GM20431 (cell line): ENCODE measurements at regions not wholly inside any gene's neighbourhood (a gene's known extent, or its start where the extent isn't known, plus 50 kb on each side); places are given as distances from the start of the nearest gene placed in this dataset.

Experiments
- in situ Hi-C: fragments of 300-500 bp; cut with MseI, MboI; formaldehyde crosslinking; loops from one replicate; pipeline ENCODE4 v1.15.0; 2020; ENCODE audit warnings: low sequenced_read_pairs; ENCODE audit not compliant: unreplicated experiment

- in situ Hi-C loops, result no loop called here
Observed at GRCh38 chr13:47546391-47547225, 454.5 kb downstream of the SUCLA2 start.

GRCh38 chr13:47545201-47546024, 455.7 kb downstream of the SUCLA2 start:
- in situ Hi-C loops, result no loop called here

- in situ Hi-C loops, result no loop called here
Observed at GRCh38 chr13:47539317-47539716, 461.8 kb downstream of the SUCLA2 start.

- in situ Hi-C loops, result no loop called here
Observed at GRCh38 chr13:47523771-47524170, 477.3 kb downstream of the SUCLA2 start.

- in situ Hi-C loops, result no loop called here
Observed at GRCh38 chr13:47521890-47522487, 479.1 kb downstream of the SUCLA2 start.

GRCh38 chr13:47519626-47520025, 481.4 kb downstream of the SUCLA2 start:
- in situ Hi-C loops, result no loop called here

- in situ Hi-C loops, result no loop called here
Observed at GRCh38 chr13:47518530-47518929, 482.5 kb downstream of the SUCLA2 start.

GRCh38 chr13:47511647-47512046, 489.4 kb downstream of the SUCLA2 start:
- in situ Hi-C loops, result no loop called here

- in situ Hi-C loops, result no loop called here
Observed at GRCh38 chr13:47508527-47509228, 492.4 kb downstream of the SUCLA2 start.

GRCh38 chr13:47503475-47503874, 497.6 kb downstream of the SUCLA2 start:
- in situ Hi-C loops, result no loop called here

GRCh38 chr13:47502166-47502565, 498.9 kb downstream of the SUCLA2 start:
- in situ Hi-C loops, result no loop called here

GRCh38 chr13:47499358-47500150, 501.5 kb downstream of the SUCLA2 start:
- in situ Hi-C loops, result no loop called here

- in situ Hi-C loops, result no loop called here
Observed at GRCh38 chr13:47484548-47484947, 516.5 kb downstream of the SUCLA2 start.

GRCh38 chr13:47481536-47481935, 519.5 kb downstream of the SUCLA2 start:
- in situ Hi-C loops, result no loop called here

- in situ Hi-C loops, result no loop called here
Observed at GRCh38 chr13:47480951-47481350, 520.1 kb downstream of the SUCLA2 start.

GRCh38 chr13:47480121-47480520, 521.0 kb downstream of the SUCLA2 start:
- in situ Hi-C loops, result no loop called here

- in situ Hi-C loops, result no loop called here
Observed at GRCh38 chr13:47478985-47479384, 522.1 kb downstream of the SUCLA2 start.

GRCh38 chr13:47475441-47475948, 525.6 kb downstream of the SUCLA2 start:
- in situ Hi-C loops, result no loop called here

GRCh38 chr13:47474839-47475238, 526.2 kb downstream of the SUCLA2 start:
- in situ Hi-C loops, result no loop called here
